Right lobe of liver (tissue), 6 donors: ENCODE measurements at regions not wholly inside any gene's neighbourhood (a gene's known extent, or its start where the extent isn't known, plus 50 kb on each side); places are given as distances from the start of the nearest gene placed in this dataset.
A peak's percentile ranks its signal among the peaks of the same experiment; 100 is the strongest.

Experiments used
- ATAC-seq, 4 donors: fragments of 200-7000 bp; cut with Tn5 transposase; one replicate each; pipeline ENCODE4 v1.9.1; 2020; ENCODE audit warnings: mild to moderate bottlenecking in 4 of 4, moderate library complexity in 4 of 4
- DNase-seq, 3 donors: peaks; one replicate each; pipeline ENCODE4 v3.0.0-alpha.2; 2020
- H3K27ac ChIP-seq, 3 donors: fragments of 200-600 bp; one replicate each; pipeline ENCODE4 v1.8.0; 2022
- H3K27me3 ChIP-seq, 2 donors: fragments of 200-600 bp; one replicate each; pipeline ENCODE4 v1.8.0; 2022
- H3K36me3 ChIP-seq, 4 donors: fragments of 200-600 bp; sonication (generic) in 1 of 4; one replicate each; pipeline versions ENCODE4 v1.5.1 to v1.8.0; 2017 to 2022; ENCODE audit warnings: control low read depth in 1 of 4
- H3K4me1 ChIP-seq, 4 donors: fragments of 200-600 bp; sonication (generic) in 1 of 4; one replicate each; pipeline versions ENCODE4 v1.5.1 to v1.8.0; 2017 to 2022; ENCODE audit warnings: control low read depth in 1 of 4
- H3K4me3 ChIP-seq, 3 donors: fragments of 200-600 bp; one replicate each; pipeline ENCODE4 v1.8.0; 2022
- H3K9me3 ChIP-seq, 4 donors: fragments of 200-600 bp; sonication (generic) in 1 of 4; one replicate each; pipeline versions ENCODE4 v1.5.1 to v1.8.0; 2017 to 2022; ENCODE audit warnings: control low read depth in 1 of 4
- CTCF ChIP-seq, 4 donors: fragments of 200-600 bp in 3 of 4; fragments of 450-650 bp in 1 of 4; IDR thresholded peaks; one replicate each; pipeline versions ENCODE4 v1.5.1 to v1.8.0; 2016 to 2022; ENCODE audit warnings: antibody characterized with exemption in 4 of 4, mild to moderate bottlenecking in 2 of 4
- POLR2A ChIP-seq: fragments of 450-650 bp; IDR thresholded peaks from one replicate; pipeline ENCODE4 v1.6.1; 2017; ENCODE audit warnings: antibody characterized with exemption, mild to moderate bottlenecking
- WGBS: methylation state at CpG from one replicate; pipeline ENCODE4 v1.1.6; 2018; ENCODE audit warnings: low coverage, low lambda C conversion rate; ENCODE audit not compliant: insufficient coverage; ENCODE audit errors: missing lambda C conversion rate; 5-methylcytosine and 5-hydroxymethylcytosine counted together
- intact Hi-C, 2 donors: fragments of 100-400 bp; cut with DNase I; formaldehyde crosslinking; loops; one replicate each; pipeline versions ENCODE4 v1.11.2 to v1.14.1; 2022
- donor health status: DM: no; HTN: yes; CAD: no.
- donor health status: DM: no; HTN: no; CAD: no.
- donor health status: DM: no; HTN: no; CAD: no.
- donor health status: DM: no; HTN: yes; CAD: no.
- donor health status: DM: no; HTN: yes; CAD: no.

GRCh38 chr12:13437541-13437940 lies 241.0 kb downstream of the EMP1 start:
- no peak overlapping the region for H3K4me3 ChIP-seq
- H3K9me3 ChIP-seq = no peaks in the 10 kb centered on the region
- H3K27me3 ChIP-seq = no peaks in the 10 kb centered on the region
- H3K4me1 ChIP-seq = peaks cover 0 to 48% (median 22%) of the 10 kb centered on the region in 4 donors
- WGBS = 86% methylated on average over 4 of the region's 4 CpGs
- no peak overlapping the region for H3K27ac ChIP-seq
- DNase-seq = no peak
- TF ChIP-seq CTCF (IDR thresholded peaks at IDR 0.05) (no peak), POLR2A (no peak)
- H3K36me3 ChIP-seq = no peaks in the 10 kb centered on the region
- intact Hi-C loops = no loop called here
- no peak for ATAC-seq

GRCh38 chr12:13436696-13437391 lies 240.3 kb downstream of the EMP1 start:
- intact Hi-C loops = no loop called here
- no peaks in the 10 kb centered on the region for H3K36me3 ChIP-seq
- WGBS = 33% methylated on average over 9 of the region's 11 CpGs
- no peak overlapping the region for H3K4me3 ChIP-seq
- ATAC-seq = peak; percentile 40 to 75 (median 44)
- TF ChIP-seq POLR2A = no peak
- no peak for TF ChIP-seq CTCF (IDR thresholded peaks at IDR 0.05)
- H3K27ac ChIP-seq = no peak overlapping the region
- H3K9me3 ChIP-seq = no peaks in the 10 kb centered on the region
- peaks cover 0 to 41% (median 19%) of the 10 kb centered on the region in 4 donors for H3K4me1 ChIP-seq
- H3K27me3 ChIP-seq = no peaks in the 10 kb centered on the region
- peak in 1 of 3 donors; percentile 41 for DNase-seq

- H3K27me3 ChIP-seq = no peaks in the 10 kb centered on the region
- H3K4me1 ChIP-seq = peaks cover 0 to 35% (median 15%) of the 10 kb centered on the region in 4 donors
- TF ChIP-seq POLR2A (no peak), CTCF (IDR thresholded peaks at IDR 0.05) (no peak)
- H3K9me3 ChIP-seq = no peaks in the 10 kb centered on the region
- intact Hi-C loops = no loop called here
- DNase-seq (no peak), ATAC-seq (no peak)
- no peak overlapping the region for H3K4me3 ChIP-seq
- no peak overlapping the region for H3K27ac ChIP-seq
- WGBS = 72% methylated on average over 2 of the region's 2 CpGs
- no peaks in the 10 kb centered on the region for H3K36me3 ChIP-seq
Measured at GRCh38 chr12:13436182-13436581, 239.7 kb downstream of the EMP1 start.

GRCh38 chr12:13435235-13435933 lies 238.9 kb downstream of the EMP1 start:
- no peak for TF ChIP-seq POLR2A
- no peak for TF ChIP-seq CTCF (IDR thresholded peaks at IDR 0.05)
- DNase-seq (no peak), ATAC-seq (no peak)
- 72% methylated on average over 3 of the region's 4 CpGs for WGBS
- Histone ChIP-seq H3K36me3 (no peaks in the 10 kb centered on the region), H3K4me3 (no peak overlapping the region), H3K4me1 (peaks cover 0 to 29% (median 12%) of the 10 kb centered on the region in 4 donors), H3K27me3 (no peaks in the 10 kb centered on the region), H3K27ac (no peak overlapping the region), H3K9me3 (no peaks in the 10 kb centered on the region)
- intact Hi-C loops = no loop called here
